HG02885 (cell line): ENCODE measurements at regions not wholly inside any gene's neighbourhood (a gene's known extent, or its start where the extent isn't known, plus 50 kb on each side); places are given as distances from the start of the nearest gene placed in this dataset.

ENCODE experiments used
- ATAC-seq: cut with Tn5 transposase; IDR thresholded peaks from one replicate; pipeline ENCODE4 v1.9.1; 2021; ENCODE audit warnings: mild to moderate bottlenecking; ENCODE audit not compliant: unreplicated experiment, poor library complexity

GRCh38 chr9:28528049-28528448, 954.8 kb upstream of the C9orf72 start:
- no peak for ATAC-seq

GRCh38 chr9:28538132-28538531, 964.9 kb upstream of the C9orf72 start:
- ATAC-seq: no peak

GRCh38 chr9:28539434-28540070, 966.3 kb upstream of the C9orf72 start:
- no peak for ATAC-seq

- ATAC-seq: no peak
Measured at GRCh38 chr9:28542928-28543327, 969.6 kb upstream of the C9orf72 start.

- no peak for ATAC-seq
Measured at GRCh38 chr9:28547527-28547926, 974.2 kb upstream of the C9orf72 start.

- ATAC-seq: no peak
Measured at GRCh38 chr9:28563291-28563934, 990.1 kb upstream of the C9orf72 start.

- no peak for ATAC-seq
Measured at GRCh38 chr9:28583832-28584231, 1010.6 kb upstream of the C9orf72 start.

- no peak for ATAC-seq
Measured at GRCh38 chr9:28584542-28584941, 1011.3 kb upstream of the C9orf72 start.

- no peak for ATAC-seq
Measured at GRCh38 chr9:28587052-28587451, 1013.8 kb upstream of the C9orf72 start.

GRCh38 chr9:28598408-28598807, 1025.1 kb upstream of the C9orf72 start:
- no peak for ATAC-seq

- no peak for ATAC-seq
Measured at GRCh38 chr9:28600226-28600625, 1026.9 kb upstream of the C9orf72 start.

- ATAC-seq: no peak
Measured at GRCh38 chr9:28607843-28608242, 1034.6 kb upstream of the C9orf72 start.

GRCh38 chr9:28610339-28610738, 1037.1 kb upstream of the C9orf72 start:
- ATAC-seq: no peak

- ATAC-seq: no peak
Measured at GRCh38 chr9:28616310-28616709, 1043.0 kb upstream of the C9orf72 start.

- ATAC-seq: no peak
Measured at GRCh38 chr9:28620011-28620410, 1046.7 kb upstream of the C9orf72 start.

GRCh38 chr9:28620661-28621060, 1047.4 kb upstream of the C9orf72 start:
- ATAC-seq: no peak

GRCh38 chr9:28624771-28625170, 1051.5 kb upstream of the C9orf72 start:
- no peak for ATAC-seq

GRCh38 chr9:28628031-28628430, 1054.8 kb upstream of the C9orf72 start:
- ATAC-seq: no peak

GRCh38 chr9:28648723-28649122, 1075.4 kb upstream of the C9orf72 start:
- ATAC-seq: no peak

- ATAC-seq: no peak
Measured at GRCh38 chr9:28650327-28650726, 1077.0 kb upstream of the C9orf72 start.

- no peak for ATAC-seq
Measured at GRCh38 chr9:28651050-28651722, 1077.9 kb upstream of the C9orf72 start.

- ATAC-seq: no peak
Measured at GRCh38 chr9:28653216-28653615, 1079.9 kb upstream of the C9orf72 start.
